OCI-LY7 (cell line): ENCODE measurements at regions not wholly inside any gene's neighbourhood (a gene's known extent, or its start where the extent isn't known, plus 50 kb on each side); places are given as distances from the start of the nearest gene placed in this dataset.

Experiments used
- BruUV-seq: library from RNA; stranded (reverse); fragments of 400-500 nt; replicated peaks from 2 replicates; lab custom pipeline; 2021; lab: Mats Ljungman, UMichigan
- CTCF ChIA-PET: fragments of 300-600 bp; sonication (Branson Sonifier 250); formaldehyde crosslinking; loops from one replicate; lab custom pipeline; 2022; ENCODE audit warnings: antibody characterized with exemption; ENCODE audit not compliant: unreplicated experiment; lab: Charles Lee
- POLR2A ChIA-PET: fragments of 300-600 bp; sonication (Branson Sonifier 250); formaldehyde crosslinking; loops from one replicate; lab custom pipeline; 2022; ENCODE audit warnings: antibody characterized with exemption; lab: Charles Lee
- DNase-seq: peaks from one replicate; pipeline ENCODE4 v3.0.0-alpha.2; 2015; ENCODE audit warnings: low spot score
- H2AFZ ChIP-seq: fragments of 200-600 bp; sonication (generic), shearing (Covaris generic); 2 replicates; pipeline ENCODE4 v1.6.1; 2014; ENCODE audit warnings: mild to moderate bottlenecking, antibody characterized with exemption, low read length, moderate library complexity
- H3K27ac ChIP-seq: fragments of 200-600 bp; sonication (generic); 2 replicates; pipeline ENCODE4 v1.5.1; 2014; ENCODE audit warnings: mixed run types, low read depth, mild to moderate bottlenecking, moderate library complexity, low read length, inconsistent platforms; ENCODE audit not compliant: poor library complexity, severe bottlenecking
- H3K36me3 ChIP-seq: fragments of 200-600 bp; sonication (generic); 2 replicates; pipeline ENCODE4 v1.6.1; 2014; ENCODE audit warnings: mild to moderate bottlenecking, antibody characterized with exemption, low read length, moderate library complexity, mixed read lengths; ENCODE audit not compliant: insufficient read depth
- H3K4me1 ChIP-seq: fragments of 200-600 bp; sonication (generic); 2 replicates; pipeline ENCODE4 v1.5.1; 2014; ENCODE audit warnings: mild to moderate bottlenecking, low read length; ENCODE audit not compliant: insufficient read depth, poor library complexity, severe bottlenecking
- H3K4me2 ChIP-seq: fragments of 200-600 bp; sonication (generic); 2 replicates; pipeline ENCODE4 v1.6.1; 2014; ENCODE audit warnings: mild to moderate bottlenecking, low read length
- H3K4me3 ChIP-seq: fragments of 200-600 bp; sonication (generic); 2 replicates; pipeline ENCODE4 v1.5.1; 2014; ENCODE audit warnings: mild to moderate bottlenecking, low read depth, low read length; ENCODE audit not compliant: poor library complexity, severe bottlenecking
- H3K79me2 ChIP-seq: fragments of 200-600 bp; sonication (generic); 2 replicates; pipeline ENCODE4 v1.6.1; 2016; ENCODE audit warnings: low read depth, mild to moderate bottlenecking, low read length, moderate library complexity, mixed read lengths; ENCODE audit not compliant: insufficient read depth
- H3K9me2 ChIP-seq: fragments of 200-600 bp; sonication (generic); 2 replicates; pipeline ENCODE4 v1.6.1; 2016; ENCODE audit warnings: mild to moderate bottlenecking, low read length, mixed read lengths; ENCODE audit not compliant: insufficient read depth
- H3K9me3 ChIP-seq: fragments of 200-600 bp; sonication (generic); 2 replicates; pipeline ENCODE4 v1.6.1; 2014; ENCODE audit warnings: mild to moderate bottlenecking, mixed run types, low read length, mixed read lengths
- H4K20me1 ChIP-seq: fragments of 200-600 bp; sonication (generic); 2 replicates; pipeline ENCODE4 v1.6.1; 2014; ENCODE audit warnings: mild to moderate bottlenecking, antibody characterized with exemption, low read length, moderate library complexity, mixed read lengths; ENCODE audit not compliant: insufficient read depth
- CTCF ChIP-seq: fragments of 200-600 bp; sonication (generic); conservative IDR thresholded peaks from 2 replicates; pipeline ENCODE4 v1.5.1; 2014; ENCODE audit warnings: mild to moderate bottlenecking, antibody characterized with exemption, low read length, moderate library complexity, mixed read lengths
- EZH2phosphoT487 ChIP-seq: fragments of 200-600 bp; sonication (generic); IDR thresholded peaks from 2 replicates; pipeline ENCODE4 v1.6.1; 2018; ENCODE audit warnings: low read depth, borderline replicate concordance, mild to moderate bottlenecking, mixed run types, antibody characterized with exemption, low read length, moderate library complexity, mixed read lengths
- intact Hi-C: fragments of 100-400 bp; cut with micrococcal nuclease; formaldehyde crosslinking; loops from one replicate; pipeline ENCODE4 v1.10.0; 2022; ENCODE audit not compliant: unreplicated experiment

GRCh38 chrX:99705701-99706100 is 704.4 kb downstream of the PCDH19 start:
- ChIA-PET POLR2A (no interaction called here), CTCF (no interaction called here)
- Histone ChIP-seq H3K79me2 (no peaks in the 10 kb centered on the region), H3K4me1 (no peaks in the 10 kb centered on the region), H3K9me2 (no peaks in the 10 kb centered on the region), H3K27ac (no peak overlapping the region), H3K4me3 (no peak overlapping the region), H3K4me2 (no peak overlapping the region), H3K36me3 (no peaks in the 10 kb centered on the region), H4K20me1 (no peaks in the 10 kb centered on the region), H3K9me3 (no peaks in the 10 kb centered on the region), H2AFZ (no peak overlapping the region)
- BruUV-seq, result no TSS peak
- intact Hi-C loops, result no loop called here
- TF ChIP-seq EZH2phosphoT487, result no peak
- TF ChIP-seq CTCF, result no peak
- no peak for DNase-seq

DNA sequence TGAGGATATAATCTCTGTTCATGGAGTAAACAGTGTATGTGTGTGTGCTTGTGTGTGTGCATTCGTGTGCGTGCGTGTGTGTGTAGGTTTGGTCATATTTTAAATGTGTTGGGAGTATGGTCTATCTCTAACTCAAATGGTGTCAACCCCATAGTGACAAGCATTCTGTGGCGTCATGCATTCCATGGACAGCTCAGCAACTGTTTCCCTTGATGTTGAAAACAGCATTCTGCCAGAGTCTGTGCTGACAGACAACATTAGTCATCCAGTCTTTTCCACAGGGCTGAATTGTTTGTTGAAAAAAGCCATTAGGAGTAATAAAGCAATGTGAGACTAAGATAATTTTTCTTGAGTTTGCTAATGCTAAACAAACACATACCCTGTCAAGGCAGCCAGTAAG is 706.6 kb downstream of the PCDH19 start:
- CTCF ChIA-PET, result no interaction called here

GRCh38 chrX:99698451-99698850 is 711.6 kb downstream of the PCDH19 start:
- no peaks in the 10 kb centered on the region for H3K9me3 ChIP-seq
- no TSS peak for BruUV-seq
- H4K20me1 ChIP-seq, result no peaks in the 10 kb centered on the region
- no peaks in the 10 kb centered on the region for H3K36me3 ChIP-seq
- CTCF ChIA-PET, result no interaction called here
- intact Hi-C loops, result no loop called here
- no peak overlapping the region for H3K4me3 ChIP-seq
- no peak overlapping the region for H3K27ac ChIP-seq
- no peak overlapping the region for H3K4me2 ChIP-seq
- no peak for DNase-seq
- TF ChIP-seq CTCF (no peak), EZH2phosphoT487 (no peak)
- H3K9me2 ChIP-seq, result no peaks in the 10 kb centered on the region
- no peak overlapping the region for H2AFZ ChIP-seq
- H3K79me2 ChIP-seq, result no peaks in the 10 kb centered on the region
- POLR2A ChIA-PET, result no interaction called here
- H3K4me1 ChIP-seq, result no peaks in the 10 kb centered on the region

More for the DNA sequence above, 706.6 kb downstream of the PCDH19 start:
- Histone ChIP-seq H3K9me3 (no peaks in the 10 kb centered on the region), H3K9me2 (no peaks in the 10 kb centered on the region), H3K27ac (no peak overlapping the region), H3K36me3 (no peaks in the 10 kb centered on the region), H3K4me2 (no peak overlapping the region), H3K4me3 (no peak overlapping the region), H3K4me1 (no peaks in the 10 kb centered on the region), H2AFZ (no peak overlapping the region), H4K20me1 (no peaks in the 10 kb centered on the region), H3K79me2 (no peaks in the 10 kb centered on the region)
- intact Hi-C loops, result no loop called here
- POLR2A ChIA-PET, result no interaction called here
- BruUV-seq, result no TSS peak
- no peak for TF ChIP-seq EZH2phosphoT487
- no peak for TF ChIP-seq CTCF
- no peak for DNase-seq
